T-cell (primary cell): ENCODE measurements at regions not wholly inside any gene's neighbourhood (a gene's known extent, or its start where the extent isn't known, plus 50 kb on each side); places are given as distances from the start of the nearest gene placed in this dataset.
"Not testable (repeated sequence)": the region's sequence is repeated elsewhere in the genome, so short reads cannot be mapped to it uniquely, and the experiment has no call there.

Experiments used
- ATAC-seq, 4 experiments: fragments of 200-7000 bp in 3 of 4; fragments of 150-1000 bp in 1 of 4; cut with Tn5 transposase; replicated peaks in 1 of 4; 1 replicate in 3 of 4; 2 replicates in 1 of 4; pipeline ENCODE4 v1.10.0; 2021; ENCODE audit warnings: moderate library complexity in 3 of 4, mild to moderate bottlenecking in 2 of 4, moderate number of reproducible peaks in 1 of 4
- CTCF ChIA-PET, 2 donors: fragments of 300-600 bp; sonication (Branson Sonifier 250); formaldehyde crosslinking; loops; one replicate each; lab custom pipeline; 2022; ENCODE audit warnings: antibody characterized with exemption in 2 of 2; lab: Charles Lee
- POLR2A ChIA-PET, 2 donors: fragments of 300-600 bp; sonication (Branson Sonifier 250); formaldehyde crosslinking; loops; one replicate each; lab custom pipeline; 2022; ENCODE audit warnings: antibody characterized with exemption in 2 of 2; lab: Charles Lee
- DNase-seq, 35 experiments: peaks; one replicate each; pipeline versions ENCODE4 v3.0.0 to v3.0.0-alpha.2; 2013 to 2023
- H3K27ac ChIP-seq: one replicate; pipeline ENCODE4 v1.5.1; 2013; ENCODE audit warnings: low read length
- H3K27me3 ChIP-seq, 2 experiments: replicated peaks in 1 of 2; 1 replicate in 1 of 2; 2 replicates in 1 of 2; pipeline versions ENCODE4 v1.6.1 to v1.7.0; 2013; ENCODE audit warnings: low read length in 1 of 2, mixed read lengths in 1 of 2; ENCODE audit not compliant: control insufficient read depth in 2 of 2, insufficient read depth in 2 of 2; ENCODE audit errors: extremely low read depth in 1 of 2
- H3K36me3 ChIP-seq, 2 donors: 1 replicate in 1 of 2; 2 replicates in 1 of 2; pipeline versions ENCODE4 v1.6.1 to v1.7.0; 2013; ENCODE audit warnings: low read length in 1 of 2; ENCODE audit not compliant: control insufficient read depth in 2 of 2, insufficient read depth in 1 of 2; ENCODE audit errors: extremely low read depth in 1 of 2
- H3K4me1 ChIP-seq, 2 experiments: 1 replicate in 1 of 2; 2 replicates in 1 of 2; pipeline versions ENCODE4 v1.6.1 to v1.7.0; 2013; ENCODE audit warnings: low read length in 2 of 2, mixed read lengths in 1 of 2; ENCODE audit not compliant: insufficient read depth in 2 of 2, control insufficient read depth in 1 of 2; ENCODE audit errors: extremely low read depth in 1 of 2
- H3K4me3 ChIP-seq, 2 donors: 1 replicate in 1 of 2; 2 replicates in 1 of 2; pipeline versions ENCODE4 v1.5.1 to v1.7.0; 2013; ENCODE audit warnings: mild to moderate bottlenecking in 2 of 2, low read length in 1 of 2, moderate library complexity in 1 of 2; ENCODE audit not compliant: control insufficient read depth in 1 of 2; ENCODE audit errors: extremely low read depth in 1 of 2
- H3K9me3 ChIP-seq: 2 replicates; pipeline ENCODE4 v1.7.0; 2013
- H3K27ac Mint-ChIP-seq, 2 donors: one replicate each; pipeline ENCODE4 v1.8.0; 2020 to 2021; ENCODE audit warnings: mild to moderate bottlenecking in 2 of 2, mixed read lengths in 2 of 2
- H3K27me3 Mint-ChIP-seq, 2 donors: one replicate each; pipeline ENCODE4 v1.8.0; 2021 to 2022; ENCODE audit warnings: mixed read lengths in 2 of 2
- H3K36me3 Mint-ChIP-seq: one replicate; pipeline ENCODE4 v1.8.0; 2021; ENCODE audit warnings: mixed read lengths
- H3K4me1 Mint-ChIP-seq, 3 donors: one replicate each; pipeline ENCODE4 v1.8.0; 2020 to 2022; ENCODE audit warnings: mixed read lengths in 3 of 3, mild to moderate bottlenecking in 1 of 3
- H3K4me3 Mint-ChIP-seq, 3 donors: one replicate each; pipeline ENCODE4 v1.8.0; 2020 to 2022; ENCODE audit warnings: mild to moderate bottlenecking in 3 of 3, mixed read lengths in 3 of 3, moderate library complexity in 3 of 3
- H3K9me3 Mint-ChIP-seq, 3 donors: one replicate each; pipeline ENCODE4 v1.8.0; 2020 to 2022; ENCODE audit warnings: mixed read lengths in 3 of 3
- WGBS: methylation state at CpG from one replicate; pipeline ENCODE4 v1.1.5; 2013; ENCODE audit warnings: missing lambda C conversion rate; ENCODE audit not compliant: insufficient coverage; 5-methylcytosine and 5-hydroxymethylcytosine counted together

- H3K9me3 Mint-ChIP-seq = peaks cover 0 to 6% (median 4%) of the 10 kb centered on the region in 3 donors
- no CpG with 5 or more reads among the region's 2 CpGs for WGBS
- Histone ChIP-seq H3K27me3 (no peaks in the 10 kb centered on the region), H3K36me3 (no peaks in the 10 kb centered on the region), H3K4me1 (no peaks in the 10 kb centered on the region), H3K9me3 (no peaks in the 10 kb centered on the region), H3K27ac (no peak overlapping the region), H3K4me3 (no peak overlapping the region)
- no peak overlapping the region for H3K4me3 Mint-ChIP-seq
- no peaks in the 10 kb centered on the region for H3K4me1 Mint-ChIP-seq
- ATAC-seq = no peak
- POLR2A ChIA-PET = no interaction called here
- no peaks in the 10 kb centered on the region for H3K36me3 Mint-ChIP-seq
- no peak for DNase-seq
- CTCF ChIA-PET = no interaction called here
- peaks cover 0 to 8% of the 10 kb centered on the region in 2 donors for H3K27me3 Mint-ChIP-seq
- no peak overlapping the region for H3K27ac Mint-ChIP-seq
These were observed 126.1 kb upstream of the GRB10 start for GRCh38 chr7:50908628-50909290.

DNA sequence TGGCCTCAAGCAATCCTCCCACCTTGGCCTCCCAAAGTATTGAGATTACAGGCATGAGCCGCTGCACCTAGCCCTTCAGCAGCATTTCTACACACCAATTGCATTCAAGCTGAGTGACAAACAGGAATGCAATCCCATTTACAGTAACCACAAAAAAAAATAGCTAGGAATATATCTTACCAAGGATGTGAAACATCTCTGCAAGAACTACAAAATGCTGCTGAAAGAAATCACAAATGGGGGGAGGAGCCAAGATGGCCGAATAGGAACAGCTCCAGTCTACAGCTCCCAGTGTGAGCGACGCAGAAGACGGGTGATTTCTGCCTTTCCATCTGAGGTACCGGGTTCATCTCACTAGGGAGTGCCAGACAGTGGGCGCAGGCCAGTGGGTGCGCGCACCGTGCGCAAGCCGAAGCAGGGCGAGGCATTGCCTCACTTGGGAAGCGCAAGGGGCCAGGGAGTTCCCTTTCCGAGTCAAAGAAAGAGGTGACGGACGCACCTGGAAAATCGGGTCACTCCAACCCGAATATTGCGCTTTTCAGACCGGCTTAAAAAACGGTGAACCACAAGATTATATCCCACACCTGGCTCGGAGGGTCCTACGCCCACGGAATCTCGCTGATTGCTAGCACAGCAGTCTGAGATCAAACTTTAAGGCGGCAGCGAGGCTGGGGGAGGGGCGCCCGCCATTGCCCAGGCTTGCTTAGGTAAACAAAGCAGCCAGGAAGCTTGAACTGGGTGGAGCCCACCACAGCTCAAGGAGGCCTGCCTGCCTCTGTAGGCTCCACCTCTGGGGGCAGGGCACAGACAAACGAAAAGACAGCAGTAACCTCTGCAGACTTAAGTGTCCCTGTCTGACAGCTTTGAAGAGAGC lies 116.1 kb upstream of the GRB10 start:
- POLR2A ChIA-PET, H3K27ac Mint-ChIP-seq, H3K4me3 Mint-ChIP-seq: not testable (repeated sequence)

GRCh38 chr7:50887061-50887460 lies 104.4 kb upstream of the GRB10 start:
- peaks cover 10 to 29% of the 10 kb centered on the region in 2 donors for H3K27me3 Mint-ChIP-seq
- DNase-seq, POLR2A ChIA-PET, H3K9me3 ChIP-seq, H3K4me1 Mint-ChIP-seq, H3K36me3 Mint-ChIP-seq, H3K4me3 Mint-ChIP-seq, H3K4me3 ChIP-seq, ATAC-seq, CTCF ChIA-PET, H3K27ac ChIP-seq, H3K27ac Mint-ChIP-seq, H3K27me3 ChIP-seq, H3K36me3 ChIP-seq, H3K4me1 ChIP-seq: not testable (repeated sequence)
- WGBS = 50% methylated on average over 1 of the region's 6 CpGs
- peaks cover 0 to 10% (median 4%) of the 10 kb centered on the region in 3 donors for H3K9me3 Mint-ChIP-seq

More for the DNA sequence above, 116.1 kb upstream of the GRB10 start:
- H3K27me3 Mint-ChIP-seq = peaks cover 7 to 23% of the 10 kb centered on the region in 2 donors
- WGBS = 92% methylated on average over 6 of the region's 31 CpGs
- DNase-seq, H3K27ac ChIP-seq, H3K4me1 ChIP-seq, CTCF ChIA-PET, H3K36me3 Mint-ChIP-seq, H3K36me3 ChIP-seq, H3K4me1 Mint-ChIP-seq, H3K4me3 ChIP-seq, ATAC-seq, H3K9me3 Mint-ChIP-seq, H3K27me3 ChIP-seq, H3K9me3 ChIP-seq: not testable (repeated sequence)

DNA sequence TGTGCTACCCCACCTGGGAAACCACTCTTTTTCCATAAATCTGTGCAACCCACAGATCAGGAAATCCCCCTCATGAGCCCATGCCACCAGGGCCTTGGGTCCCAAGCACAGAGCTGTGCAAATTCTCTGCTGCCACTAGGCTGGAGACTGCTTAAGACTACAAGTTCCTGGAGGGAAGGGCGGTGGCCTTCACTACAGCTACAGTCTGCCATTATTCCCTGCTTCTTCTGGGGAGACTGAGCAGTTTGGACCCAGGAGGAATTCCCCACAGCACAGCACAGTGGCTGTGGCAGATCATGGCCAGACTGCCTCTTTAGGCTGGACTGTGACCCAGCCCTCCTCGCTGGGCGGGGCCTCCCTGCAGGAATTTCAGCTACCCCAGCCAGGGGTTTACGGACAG lies 89.7 kb upstream of the GRB10 start:
- Histone ChIP-seq H3K9me3 (no peaks in the 10 kb centered on the region), H3K4me1 (no peaks in the 10 kb centered on the region), H3K36me3 (no peaks in the 10 kb centered on the region), H3K27ac (no peak overlapping the region), H3K27me3 (peaks cover 0 to 15% of the 10 kb centered on the region in 2 experiments), H3K4me3 (no peak overlapping the region)
- Mint-ChIP-seq H3K27me3 (peaks cover 25 to 40% of the 10 kb centered on the region in 2 donors), H3K4me3 (no peak overlapping the region), H3K9me3 (no peaks in the 10 kb centered on the region), H3K27ac (no peak overlapping the region), H3K4me1 (no peaks in the 10 kb centered on the region), H3K36me3 (no peaks in the 10 kb centered on the region)
- 50% methylated on average over 1 of the region's 4 CpGs for WGBS
- DNase-seq = no peak
- ChIA-PET POLR2A (no interaction called here), CTCF (no interaction called here)
- no peak for ATAC-seq

GRCh38 chr7:50869108-50869725 lies 86.5 kb upstream of the GRB10 start:
- no peak for ATAC-seq
- POLR2A ChIA-PET = no interaction called here
- 86% methylated on average over 1 of the region's 5 CpGs for WGBS

DNA sequence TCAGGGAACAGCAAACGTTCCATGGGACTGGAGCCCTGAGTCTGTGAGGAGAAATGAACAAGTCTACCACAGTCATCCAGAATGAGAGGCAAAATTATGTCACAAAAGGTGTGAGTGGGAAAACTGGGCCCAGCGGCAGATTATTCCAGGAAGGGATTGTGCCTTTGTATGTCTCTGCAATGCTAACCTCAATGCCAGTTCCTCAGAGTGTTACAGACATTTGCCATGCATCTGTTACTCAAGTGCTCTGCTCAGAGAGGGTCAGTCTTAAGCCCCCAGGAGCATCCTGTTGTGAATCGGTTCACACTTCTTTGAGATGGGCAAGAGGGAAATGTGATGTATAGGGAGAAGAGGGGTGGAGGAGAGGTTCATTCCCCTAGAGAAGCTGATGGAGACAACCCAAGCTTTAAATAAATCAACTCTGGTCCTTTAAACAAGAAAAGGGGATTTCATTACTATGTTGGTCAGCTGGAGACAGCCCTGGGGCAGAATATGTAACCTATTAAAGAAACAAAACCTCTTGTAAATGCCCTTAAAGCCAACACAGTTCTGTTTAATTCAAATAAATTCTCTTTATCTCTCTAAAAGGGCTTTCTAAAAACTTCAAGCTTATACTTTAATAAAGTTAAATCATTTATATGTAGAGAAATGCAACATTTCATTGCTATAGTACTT lies 85.9 kb upstream of the GRB10 start:
- no peaks in the 10 kb centered on the region for H3K9me3 Mint-ChIP-seq

More at GRCh38 chr7:50869108-50869725, 86.5 kb upstream of the GRB10 start:
- Histone ChIP-seq H3K4me3 (no peak overlapping the region), H3K36me3 (no peaks in the 10 kb centered on the region), H3K4me1 (no peaks in the 10 kb centered on the region), H3K9me3 (no peaks in the 10 kb centered on the region), H3K27me3 (peaks cover 0 to 15% of the 10 kb centered on the region in 2 experiments), H3K27ac (no peak overlapping the region)
- Mint-ChIP-seq H3K27me3 (peaks cover 20% of the 10 kb centered on the region in 2 donors), H3K4me1 (no peaks in the 10 kb centered on the region), H3K36me3 (no peaks in the 10 kb centered on the region), H3K9me3 (no peaks in the 10 kb centered on the region), H3K27ac (no peak overlapping the region), H3K4me3 (no peak overlapping the region)
- CTCF ChIA-PET = no interaction called here
- DNase-seq = no peak

More for the DNA sequence above, 85.9 kb upstream of the GRB10 start:
- no peaks in the 10 kb centered on the region for H3K4me1 ChIP-seq
- CTCF ChIA-PET = no interaction called here
- no peak for DNase-seq
- Mint-ChIP-seq H3K36me3 (no peaks in the 10 kb centered on the region), H3K27me3 (peaks cover 15 to 16% of the 10 kb centered on the region in 2 donors), H3K4me1 (no peaks in the 10 kb centered on the region), H3K4me3 (no peak overlapping the region), H3K27ac (no peak overlapping the region)
- no peaks in the 10 kb centered on the region for H3K36me3 ChIP-seq
- H3K9me3 ChIP-seq = no peaks in the 10 kb centered on the region
- POLR2A ChIA-PET = no interaction called here
- H3K4me3 ChIP-seq = no peak overlapping the region
- 100% methylated on average over 1 of the region's 3 CpGs for WGBS
- ATAC-seq = no peak
- peaks cover 0 to 15% of the 10 kb centered on the region in 2 experiments for H3K27me3 ChIP-seq
- no peak overlapping the region for H3K27ac ChIP-seq
